CD8-positive, alpha-beta memory T cell (primary cell): ENCODE measurements at regions not wholly inside any gene's neighbourhood (a gene's known extent, or its start where the extent isn't known, plus 50 kb on each side); places are given as distances from the start of the nearest gene placed in this dataset.
"Not testable (repeated sequence)": the region's sequence is repeated elsewhere in the genome, so short reads cannot be mapped to it uniquely, and the experiment has no call there.

ENCODE experiments used
- CTCF ChIA-PET: fragments of 350-600 bp; sonication (Branson Sonifier 250); formaldehyde crosslinking; loops from one replicate; lab custom pipeline; 2021; ENCODE audit warnings: antibody characterized with exemption; lab: Charles Lee
- POLR2A ChIA-PET: fragments of 350-600 bp; sonication (Branson Sonifier 250); formaldehyde crosslinking; loops from one replicate; lab custom pipeline; 2021; ENCODE audit warnings: antibody characterized with exemption; lab: Charles Lee
- DNase-seq, 5 donors: peaks; one replicate each; pipeline versions ENCODE4 v3.0.0 to v3.0.0-alpha.2; 2020 to 2022; ENCODE audit warnings: mixed read lengths in 1 of 5
- H3K27ac ChIP-seq: one replicate; pipeline ENCODE4 v1.7.0; 2013; ENCODE audit warnings: low read depth, mild to moderate bottlenecking, low read length, moderate library complexity
- H3K27me3 ChIP-seq: 2 replicates; pipeline ENCODE4 v1.7.0; 2013; ENCODE audit warnings: low read length, mild to moderate bottlenecking; ENCODE audit not compliant: insufficient read depth, poor library complexity, severe bottlenecking
- H3K36me3 ChIP-seq: 2 replicates; pipeline ENCODE4 v1.7.0; 2013; ENCODE audit warnings: mild to moderate bottlenecking, low read length, moderate library complexity; ENCODE audit not compliant: insufficient read depth
- H3K4me1 ChIP-seq: 2 replicates; pipeline ENCODE4 v1.7.0; 2013; ENCODE audit warnings: mild to moderate bottlenecking, low read length, moderate library complexity; ENCODE audit not compliant: insufficient read depth
- H3K4me3 ChIP-seq: 2 replicates; pipeline ENCODE4 v1.7.0; 2013; ENCODE audit warnings: mild to moderate bottlenecking, low read length
- H3K9me3 ChIP-seq: 2 replicates; pipeline ENCODE4 v1.7.0; 2013; ENCODE audit warnings: mild to moderate bottlenecking, low read length
- H3K27ac Mint-ChIP-seq, 8 donors: one replicate each; pipeline ENCODE4 v1.8.0; 2020 to 2021; ENCODE audit warnings: mixed read lengths in 8 of 8, mild to moderate bottlenecking in 6 of 8, inconsistent platforms in 3 of 8, moderate library complexity in 3 of 8
- H3K27me3 Mint-ChIP-seq, 2 donors: one replicate each; pipeline ENCODE4 v1.8.0; 2020 to 2021; ENCODE audit warnings: mixed read lengths in 2 of 2, mild to moderate bottlenecking in 1 of 2, moderate library complexity in 1 of 2
- H3K36me3 Mint-ChIP-seq, 3 donors: one replicate each; pipeline ENCODE4 v1.8.0; 2020 to 2021; ENCODE audit warnings: mixed read lengths in 3 of 3, inconsistent platforms in 1 of 3, mild to moderate bottlenecking in 1 of 3
- H3K4me1 Mint-ChIP-seq, 3 donors: one replicate each; pipeline ENCODE4 v1.8.0; 2020 to 2021; ENCODE audit warnings: mixed read lengths in 3 of 3, inconsistent platforms in 1 of 3, mild to moderate bottlenecking in 1 of 3
- H3K4me3 Mint-ChIP-seq, 7 donors: one replicate each; pipeline ENCODE4 v1.8.0; 2020 to 2021; ENCODE audit warnings: mixed read lengths in 7 of 7, mild to moderate bottlenecking in 6 of 7, moderate library complexity in 4 of 7, inconsistent platforms in 2 of 7
- H3K9me3 Mint-ChIP-seq, 5 donors: one replicate each; pipeline ENCODE4 v1.8.0; 2020 to 2022; ENCODE audit warnings: mixed read lengths in 5 of 5, mild to moderate bottlenecking in 3 of 5, moderate library complexity in 2 of 5, inconsistent platforms in 1 of 5

- H3K36me3 Mint-ChIP-seq = peaks cover 0 to 15% (median 4%) of the 10 kb centered on the region in 3 donors
- H3K4me3 ChIP-seq, H3K36me3 ChIP-seq, H3K4me3 Mint-ChIP-seq, H3K27ac ChIP-seq, H3K9me3 ChIP-seq, H3K27me3 ChIP-seq, H3K4me1 Mint-ChIP-seq, H3K4me1 ChIP-seq, CTCF ChIA-PET: not testable (repeated sequence)
- H3K27ac Mint-ChIP-seq = peak overlapping the region in 1 of 8 donors; percentile 56
- H3K9me3 Mint-ChIP-seq = peaks cover 0 to 14% (median 5%) of the 10 kb centered on the region in 5 donors
- peaks cover 13% of the 10 kb centered on the region in 2 donors for H3K27me3 Mint-ChIP-seq
- POLR2A ChIA-PET = interaction anchor here (0.6 to 0.7 kb wide), 2 partner anchors 92 to 115 kb away, joined by 3 to 16 read pairs; partner anchors contain the start of gene MRI1
- peak in 2 of 5 donors; percentile 7 to 8 for DNase-seq
Observed at GRCh38 chr19:13672480-13673175, 91.7 kb upstream of the MRI1 start.

- H3K4me1 Mint-ChIP-seq = no peaks in the 10 kb centered on the region
- Histone ChIP-seq H3K27me3 (no peaks in the 10 kb centered on the region), H3K9me3 (no peaks in the 10 kb centered on the region), H3K27ac (no peak overlapping the region), H3K36me3 (no peaks in the 10 kb centered on the region), H3K4me3 (no peak overlapping the region), H3K4me1 (no peaks in the 10 kb centered on the region)
- H3K9me3 Mint-ChIP-seq = peaks cover 0 to 8% (median 5%) of the 10 kb centered on the region in 5 donors
- peaks cover 0 to 7% (median 0%) of the 10 kb centered on the region in 3 donors for H3K36me3 Mint-ChIP-seq
- H3K4me3 Mint-ChIP-seq = no peak overlapping the region
- CTCF ChIA-PET = no interaction called here
- H3K27me3 Mint-ChIP-seq = peaks cover 7 to 11% of the 10 kb centered on the region in 2 donors
- POLR2A ChIA-PET = no interaction called here
- no peak overlapping the region for H3K27ac Mint-ChIP-seq
- no peak for DNase-seq
Observed at GRCh38 chr19:13670846-13671245, 93.5 kb upstream of the MRI1 start.

DNA sequence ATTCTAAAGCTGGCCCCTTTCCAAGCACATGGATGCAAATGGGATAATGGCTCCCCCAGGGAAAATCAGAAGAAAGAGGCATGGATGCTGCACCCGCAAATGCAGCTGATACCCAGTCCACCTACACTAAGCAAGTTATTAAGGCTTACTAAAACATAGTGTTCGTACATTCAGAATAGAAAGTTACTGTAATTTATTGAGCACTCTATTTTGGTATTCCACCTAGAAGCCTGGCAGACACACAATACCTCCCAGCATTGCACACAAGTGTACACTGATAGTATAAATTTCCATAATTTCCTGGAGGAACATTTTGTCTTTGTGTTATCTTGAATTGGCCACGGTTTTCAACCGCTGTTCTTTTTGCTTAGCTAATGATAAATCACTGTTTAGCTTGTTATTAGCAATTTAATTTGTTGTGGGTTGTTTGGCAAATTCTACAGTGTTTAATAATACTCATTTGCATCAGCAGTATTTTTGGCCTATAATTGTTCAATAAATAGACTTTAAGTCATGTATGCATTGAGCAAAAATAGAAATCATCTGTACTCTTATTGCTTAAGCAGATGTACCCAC lies 94.5 kb upstream of the MRI1 start:
- ChIA-PET POLR2A (no interaction called here), CTCF (no interaction called here)
- peaks cover 0 to 6% (median 5%) of the 10 kb centered on the region in 5 donors for H3K9me3 Mint-ChIP-seq
- H3K4me1 ChIP-seq = no peaks in the 10 kb centered on the region
- no peaks in the 10 kb centered on the region for H3K36me3 ChIP-seq
- peaks cover 4 to 13% of the 10 kb centered on the region in 2 donors for H3K27me3 Mint-ChIP-seq
- H3K4me1 Mint-ChIP-seq = no peaks in the 10 kb centered on the region
- no peak overlapping the region for H3K27ac ChIP-seq
- H3K4me3 ChIP-seq = no peak overlapping the region
- no peak overlapping the region for H3K4me3 Mint-ChIP-seq
- no peak overlapping the region for H3K27ac Mint-ChIP-seq
- H3K9me3 ChIP-seq = no peaks in the 10 kb centered on the region
- H3K36me3 Mint-ChIP-seq = peaks cover 0 to 5% (median 0%) of the 10 kb centered on the region in 3 donors
- DNase-seq = no peak
- no peaks in the 10 kb centered on the region for H3K27me3 ChIP-seq

GRCh38 chr19:13668964-13669363 lies 95.4 kb upstream of the MRI1 start:
- Histone ChIP-seq H3K4me3 (no peak overlapping the region), H3K4me1 (no peaks in the 10 kb centered on the region), H3K9me3 (no peaks in the 10 kb centered on the region), H3K36me3 (no peaks in the 10 kb centered on the region), H3K27ac (no peak overlapping the region), H3K27me3 (no peaks in the 10 kb centered on the region)
- no peaks in the 10 kb centered on the region for H3K4me1 Mint-ChIP-seq
- CTCF ChIA-PET = interaction anchor here (0.7 kb wide), 1 partner anchor 61 kb away, joined by 5 read pairs; no protein-coding TSS in a partner anchor
- peaks cover 0 to 6% (median 3%) of the 10 kb centered on the region in 5 donors for H3K9me3 Mint-ChIP-seq
- H3K4me3 Mint-ChIP-seq = no peak overlapping the region
- peaks cover 4 to 14% of the 10 kb centered on the region in 2 donors for H3K27me3 Mint-ChIP-seq
- H3K36me3 Mint-ChIP-seq = peaks cover 0 to 5% (median 0%) of the 10 kb centered on the region in 3 donors
- DNase-seq = no peak
- H3K27ac Mint-ChIP-seq = peak overlapping the region in 2 of 8 donors; percentile 33 to 41
- POLR2A ChIA-PET = no interaction called here

GRCh38 chr19:13666165-13666564 lies 98.2 kb upstream of the MRI1 start:
- Mint-ChIP-seq H3K27me3 (peaks cover 4 to 16% of the 10 kb centered on the region in 2 donors), H3K4me1 (no peaks in the 10 kb centered on the region), H3K27ac (no peak overlapping the region), H3K36me3 (no peaks in the 10 kb centered on the region), H3K9me3 (no peaks in the 10 kb centered on the region), H3K4me3 (no peak overlapping the region)
- no peaks in the 10 kb centered on the region for H3K27me3 ChIP-seq
- no peaks in the 10 kb centered on the region for H3K36me3 ChIP-seq
- no peak for DNase-seq
- no peak overlapping the region for H3K27ac ChIP-seq
- CTCF ChIA-PET = no interaction called here
- H3K4me1 ChIP-seq = no peaks in the 10 kb centered on the region
- H3K9me3 ChIP-seq = no peaks in the 10 kb centered on the region
- POLR2A ChIA-PET = no interaction called here
- no peak overlapping the region for H3K4me3 ChIP-seq

DNA sequence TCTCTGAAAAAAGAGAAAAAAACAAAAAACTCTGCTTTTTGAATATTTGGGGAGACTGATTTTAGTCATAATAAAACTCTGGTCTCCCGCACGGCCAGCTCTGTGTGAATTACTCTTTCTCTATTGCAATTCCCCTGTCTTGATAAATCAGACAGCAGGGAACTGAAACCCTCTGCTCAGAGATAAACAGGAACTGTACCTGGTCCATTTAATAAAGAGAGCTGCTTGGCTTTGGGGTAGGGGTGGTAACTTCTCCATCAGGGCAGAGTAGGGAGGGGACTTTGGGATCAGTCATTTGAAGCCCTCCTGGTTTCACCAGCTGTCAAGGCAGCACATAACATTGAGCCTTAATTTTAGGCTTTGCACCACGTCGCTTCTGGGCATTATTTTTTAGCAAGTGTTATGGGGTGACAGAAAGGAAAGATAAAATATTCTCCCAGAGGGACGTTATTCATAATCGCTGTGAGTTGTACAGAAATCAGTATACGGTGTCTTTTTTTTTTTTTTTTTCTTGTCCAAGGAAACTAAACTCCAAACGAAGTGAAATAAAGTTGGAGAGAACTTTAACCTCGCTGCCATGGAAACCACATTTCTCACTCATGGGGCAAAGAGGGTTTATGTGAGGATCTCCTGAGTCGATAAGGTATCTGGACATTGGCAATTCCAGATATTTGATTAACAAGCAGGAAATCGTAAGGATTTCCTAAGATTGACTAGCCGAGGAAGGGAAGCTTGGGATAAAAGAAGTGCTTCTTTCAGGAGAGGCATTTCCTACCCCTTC lies 99.0 kb upstream of the MRI1 start:
- no peak overlapping the region for H3K4me3 ChIP-seq
- no peak overlapping the region for H3K4me3 Mint-ChIP-seq
- no peak overlapping the region for H3K27ac Mint-ChIP-seq
- DNase-seq = no peak
- no peaks in the 10 kb centered on the region for H3K4me1 Mint-ChIP-seq
- no peaks in the 10 kb centered on the region for H3K4me1 ChIP-seq
- H3K27me3 Mint-ChIP-seq = peaks cover 4 to 16% of the 10 kb centered on the region in 2 donors
- H3K36me3 Mint-ChIP-seq = no peaks in the 10 kb centered on the region
- H3K36me3 ChIP-seq = no peaks in the 10 kb centered on the region
- no peaks in the 10 kb centered on the region for H3K27me3 ChIP-seq
- H3K9me3 ChIP-seq = no peaks in the 10 kb centered on the region
- ChIA-PET POLR2A (no interaction called here), CTCF (no interaction called here)
- no peaks in the 10 kb centered on the region for H3K9me3 Mint-ChIP-seq
- H3K27ac ChIP-seq = no peak overlapping the region

DNA sequence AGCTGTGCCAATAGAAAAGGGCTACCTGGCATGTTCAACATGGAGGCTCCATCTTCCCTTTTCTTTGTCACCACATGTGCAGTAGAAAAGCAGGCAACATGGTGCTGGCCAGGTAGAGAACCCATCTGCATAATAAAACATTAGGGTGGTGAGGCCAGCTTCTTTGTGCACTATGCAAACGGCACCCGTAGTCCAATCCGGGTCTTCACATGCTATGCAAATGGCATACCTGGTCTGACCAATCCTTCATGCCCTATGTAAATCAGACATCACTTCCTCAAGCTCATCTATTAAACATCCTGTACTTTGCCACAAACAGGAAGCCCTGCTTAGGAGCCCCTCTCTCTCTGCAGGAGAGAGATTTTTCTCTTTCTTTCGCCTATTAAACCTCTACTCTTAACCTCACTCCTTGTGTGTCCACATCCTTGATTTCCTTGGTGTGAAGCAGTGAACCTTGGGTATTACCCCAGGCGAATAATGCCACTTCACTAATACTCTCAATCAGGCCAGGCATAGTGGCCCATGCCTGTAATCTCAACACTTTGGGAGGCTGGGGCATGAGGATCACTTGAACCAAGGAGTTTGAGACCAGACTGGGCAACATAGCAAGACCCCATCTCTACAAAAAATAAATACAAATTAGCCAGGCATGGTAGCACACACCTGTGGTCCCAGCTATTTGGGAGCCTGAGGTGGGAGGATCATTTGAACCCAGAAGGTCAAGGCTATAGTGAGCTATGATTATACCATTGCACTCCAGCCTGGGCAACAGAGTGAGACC lies 111.3 kb upstream of the MRI1 start:
- Mint-ChIP-seq H3K36me3 (no peaks in the 10 kb centered on the region), H3K27ac (peak overlapping the region in 2 of 8 donors; percentile 2 to 32), H3K27me3 (peaks cover 1 to 16% of the 10 kb centered on the region in 2 donors), H3K4me3 (no peak overlapping the region), H3K9me3 (peaks cover 0 to 6% (median 0%) of the 10 kb centered on the region in 5 donors), H3K4me1 (peaks cover 6 to 17% (median 8%) of the 10 kb centered on the region in 3 donors)
- ChIA-PET POLR2A (no interaction called here), CTCF (no interaction called here)
- Histone ChIP-seq H3K27ac (no peak overlapping the region), H3K36me3 (no peaks in the 10 kb centered on the region), H3K4me1 (peaks cover 8% of the 10 kb centered on the region), H3K9me3 (no peaks in the 10 kb centered on the region), H3K4me3 (no peak overlapping the region), H3K27me3 (no peaks in the 10 kb centered on the region)
- DNase-seq = no peak
